Activated T-cell treated with anti-CD3 and anti-CD28 coated beads, Interleukin-2, amount 50 U/mL, for 24 hours (primary cell): ENCODE measurements at regions not wholly inside any gene's neighbourhood (a gene's known extent, or its start where the extent isn't known, plus 50 kb on each side); places are given as distances from the start of the nearest gene placed in this dataset.
"Not testable (repeated sequence)": the region's sequence is repeated elsewhere in the genome, so short reads cannot be mapped to it uniquely, and the experiment has no call there.

Source experiments
- DNase-seq: peaks from one replicate; pipeline ENCODE4 v3.0.0-alpha.2; 2020
- H3K27ac Mint-ChIP-seq: 2 replicates; pipeline ENCODE4 v1.8.0; 2020; ENCODE audit warnings: mild to moderate bottlenecking, mixed read lengths
- H3K27me3 Mint-ChIP-seq: 2 replicates; pipeline ENCODE4 v1.8.0; 2020; ENCODE audit warnings: mixed read lengths
- H3K36me3 Mint-ChIP-seq: 2 replicates; pipeline ENCODE4 v1.8.0; 2020; ENCODE audit warnings: low read depth, mixed read lengths
- H3K4me1 Mint-ChIP-seq: 2 replicates; pipeline ENCODE4 v1.8.0; 2020; ENCODE audit warnings: low read depth, mixed read lengths
- H3K4me3 Mint-ChIP-seq: 2 replicates; pipeline ENCODE4 v1.8.0; 2020; ENCODE audit warnings: mild to moderate bottlenecking, moderate library complexity, mixed read lengths
- H3K9me3 Mint-ChIP-seq: 2 replicates; pipeline ENCODE4 v1.8.0; 2020; ENCODE audit warnings: mixed read lengths

DNA sequence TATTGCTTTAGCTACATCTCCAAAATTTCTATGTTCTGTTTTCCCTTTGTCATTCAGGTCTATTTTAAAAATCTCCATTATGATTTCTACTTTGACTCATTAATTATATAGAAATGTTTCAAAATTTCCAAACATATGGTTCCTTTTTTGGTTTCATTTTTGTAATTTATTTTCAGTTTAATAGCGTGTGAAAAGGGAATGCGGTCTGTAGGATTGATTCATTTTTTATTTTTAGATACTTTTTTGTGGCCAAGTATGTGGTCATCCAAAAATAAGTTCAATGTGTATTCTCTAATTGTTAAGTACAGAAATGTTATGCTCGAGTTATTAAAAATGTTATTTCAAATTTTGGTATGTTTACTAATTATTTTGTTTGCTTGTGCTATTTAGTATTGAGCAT is 72.5 kb upstream of the ANKRD1 start:
- Mint-ChIP-seq H3K27ac (peak overlapping the region; percentile 15), H3K27me3 (peaks cover 10% of the 10 kb centered on the region), H3K36me3 (no peaks in the 10 kb centered on the region), H3K4me3 (no peak overlapping the region), H3K4me1 (peaks cover 7% of the 10 kb centered on the region), H3K9me3 (no peaks in the 10 kb centered on the region)
- DNase-seq: no peak

GRCh38 chr10:90997670-90998069 is 76.8 kb upstream of the ANKRD1 start:
- Mint-ChIP-seq H3K27me3 (peaks cover 10% of the 10 kb centered on the region), H3K4me3 (no peak overlapping the region), H3K36me3 (no peaks in the 10 kb centered on the region), H3K4me1 (peaks cover 7% of the 10 kb centered on the region), H3K9me3 (no peaks in the 10 kb centered on the region), H3K27ac (no peak overlapping the region)
- DNase-seq: no peak

DNA sequence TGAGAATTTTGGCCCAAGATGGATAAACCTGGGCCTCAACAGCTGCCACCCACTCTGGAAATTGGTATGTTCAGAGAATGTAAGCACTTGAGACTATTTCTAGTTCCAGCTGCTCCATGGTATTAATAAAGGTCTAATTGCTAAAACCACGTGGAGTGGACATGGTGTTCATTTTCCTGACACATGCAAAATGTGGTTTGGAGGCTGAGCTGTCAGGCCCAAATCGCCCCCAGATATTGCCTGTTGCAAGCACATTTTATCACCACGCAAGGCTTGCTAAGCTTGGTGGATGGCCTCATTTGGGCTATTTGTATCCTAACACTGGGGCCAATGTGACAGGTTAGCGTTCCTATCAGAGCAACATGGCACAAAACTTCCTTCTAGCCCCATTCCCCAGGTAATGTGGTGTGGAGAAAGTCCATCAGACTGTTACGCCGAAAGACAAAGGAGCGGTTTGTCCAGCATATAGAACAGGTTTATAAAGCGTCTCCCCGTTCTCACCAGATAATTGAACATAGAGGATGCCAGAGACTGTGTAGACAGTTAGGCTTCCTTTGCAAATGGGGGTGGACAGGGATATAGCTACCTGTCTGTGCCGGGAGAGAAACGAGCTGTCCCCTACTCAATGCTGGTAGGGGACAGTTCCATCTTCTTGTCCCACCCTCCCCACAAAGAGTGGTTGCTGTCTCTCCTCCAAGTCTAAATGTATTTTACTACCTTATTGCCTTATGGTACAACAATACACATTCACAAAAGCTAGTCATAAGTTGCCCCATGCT is 78.0 kb upstream of the ANKRD1 start:
- no peak overlapping the region for H3K4me3 Mint-ChIP-seq
- H3K27me3 Mint-ChIP-seq: peaks cover 10% of the 10 kb centered on the region
- H3K36me3 Mint-ChIP-seq: no peaks in the 10 kb centered on the region
- no peak for DNase-seq
- H3K27ac Mint-ChIP-seq: no peak overlapping the region
- H3K9me3 Mint-ChIP-seq: no peaks in the 10 kb centered on the region
- no peaks in the 10 kb centered on the region for H3K4me1 Mint-ChIP-seq

- Mint-ChIP-seq H3K27me3 (peaks cover 5% of the 10 kb centered on the region), H3K9me3 (no peaks in the 10 kb centered on the region), H3K27ac (no peak overlapping the region), H3K4me1 (peaks cover 1% of the 10 kb centered on the region), H3K36me3 (no peaks in the 10 kb centered on the region), H3K4me3 (no peak overlapping the region)
- no peak for DNase-seq
Measured at GRCh38 chr10:90999512-91000172, 78.8 kb upstream of the ANKRD1 start.

GRCh38 chr10:91000470-91000869 is 79.6 kb upstream of the ANKRD1 start:
- H3K4me1 Mint-ChIP-seq: peaks cover 9% of the 10 kb centered on the region
- H3K27ac Mint-ChIP-seq: no peak overlapping the region
- no peaks in the 10 kb centered on the region for H3K9me3 Mint-ChIP-seq
- H3K36me3 Mint-ChIP-seq: no peaks in the 10 kb centered on the region
- H3K27me3 Mint-ChIP-seq: peaks cover 4% of the 10 kb centered on the region
- no peak overlapping the region for H3K4me3 Mint-ChIP-seq
- no peak for DNase-seq

- Mint-ChIP-seq H3K27ac (no peak overlapping the region), H3K4me3 (no peak overlapping the region), H3K4me1 (peaks cover 15% of the 10 kb centered on the region), H3K36me3 (no peaks in the 10 kb centered on the region), H3K27me3 (no peaks in the 10 kb centered on the region), H3K9me3 (no peaks in the 10 kb centered on the region)
- DNase-seq: no peak
Measured at GRCh38 chr10:91000985-91001384, 80.1 kb upstream of the ANKRD1 start.

DNA sequence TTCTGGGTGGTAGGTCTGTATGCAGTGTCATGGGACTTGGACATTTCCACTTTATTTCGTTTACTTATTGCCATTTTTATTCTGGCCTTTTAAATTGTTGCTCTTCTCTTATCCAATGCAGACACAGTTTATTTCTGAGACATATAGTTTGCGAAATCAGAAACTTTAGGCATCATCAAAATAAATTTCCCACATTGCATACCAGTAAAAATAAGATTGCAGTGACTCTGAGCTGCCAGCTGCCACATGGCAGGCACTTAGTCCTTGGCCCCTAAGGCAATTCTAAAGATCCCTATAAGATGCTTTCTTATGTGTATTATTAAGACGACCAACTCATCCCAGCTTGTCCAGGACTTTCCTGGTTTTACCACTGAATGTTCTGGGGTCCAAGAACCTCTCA is 81.8 kb upstream of the ANKRD1 start:
- no peak for DNase-seq
- H3K9me3 Mint-ChIP-seq: no peaks in the 10 kb centered on the region
- no peaks in the 10 kb centered on the region for H3K27me3 Mint-ChIP-seq
- H3K4me3 Mint-ChIP-seq: no peak overlapping the region
- H3K27ac Mint-ChIP-seq: no peak overlapping the region
- H3K36me3 Mint-ChIP-seq: no peaks in the 10 kb centered on the region
- H3K4me1 Mint-ChIP-seq: peaks cover 31% of the 10 kb centered on the region

DNA sequence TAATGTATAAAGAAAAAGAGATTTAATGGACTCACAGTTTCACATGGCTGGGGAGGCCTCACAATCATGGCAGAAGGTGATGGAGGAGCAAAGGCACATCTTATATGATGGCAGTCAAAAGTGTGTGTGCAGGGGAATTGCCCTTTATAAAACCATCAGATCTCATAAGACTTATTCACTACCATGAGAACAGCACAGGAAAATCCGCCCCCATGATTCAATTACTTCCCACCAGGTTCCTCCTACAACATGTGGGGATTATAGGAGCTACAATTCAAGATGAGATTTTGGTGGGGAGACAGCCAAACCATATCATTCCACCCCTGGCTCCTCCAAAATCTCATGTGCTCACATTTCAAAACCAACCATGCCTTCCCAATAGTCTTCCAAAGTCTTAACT is 82.5 kb upstream of the ANKRD1 start:
- H3K27me3 Mint-ChIP-seq, H3K9me3 Mint-ChIP-seq, H3K4me3 Mint-ChIP-seq, H3K27ac Mint-ChIP-seq, H3K36me3 Mint-ChIP-seq, DNase-seq: not testable (repeated sequence)
- H3K4me1 Mint-ChIP-seq: peaks cover 38% of the 10 kb centered on the region

DNA sequence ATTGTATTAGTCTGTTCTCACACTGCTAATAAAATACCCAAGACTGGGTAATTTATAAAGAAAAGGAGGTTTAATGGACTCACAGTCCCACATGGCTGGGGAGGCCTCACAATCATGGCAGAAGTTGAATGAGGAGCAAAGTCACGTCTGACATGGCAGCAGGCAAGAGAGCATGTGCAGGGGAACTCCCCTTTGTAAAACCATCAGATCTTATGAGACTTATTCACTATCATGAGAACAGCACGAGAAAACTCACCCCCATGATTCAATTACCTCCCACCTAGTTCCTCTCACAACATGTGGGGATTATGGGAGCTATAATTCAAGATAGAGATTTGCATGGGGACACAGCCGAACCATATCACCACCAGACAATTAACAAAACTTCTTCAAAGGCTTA is 84.4 kb upstream of the ANKRD1 start:
- not testable (repeated sequence) for H3K27ac Mint-ChIP-seq, H3K27me3 Mint-ChIP-seq, H3K9me3 Mint-ChIP-seq, H3K36me3 Mint-ChIP-seq, H3K4me3 Mint-ChIP-seq, DNase-seq
- H3K4me1 Mint-ChIP-seq: peaks cover 42% of the 10 kb centered on the region

GRCh38 chr10:91006001-91006751 is 85.3 kb upstream of the ANKRD1 start:
- peaks cover 42% of the 10 kb centered on the region for H3K4me1 Mint-ChIP-seq
- H3K36me3 Mint-ChIP-seq: no peaks in the 10 kb centered on the region
- peak; percentile 60 for DNase-seq
- H3K27me3 Mint-ChIP-seq: no peaks in the 10 kb centered on the region
- peak overlapping the region; percentile 83 for H3K27ac Mint-ChIP-seq
- no peak overlapping the region for H3K4me3 Mint-ChIP-seq
- H3K9me3 Mint-ChIP-seq: no peaks in the 10 kb centered on the region

GRCh38 chr10:91006752-91007346 is 86.0 kb upstream of the ANKRD1 start:
- peaks cover 42% of the 10 kb centered on the region for H3K4me1 Mint-ChIP-seq
- no peak for DNase-seq
- no peak overlapping the region for H3K4me3 Mint-ChIP-seq

GRCh38 chr10:91007655-91008054 is 86.8 kb upstream of the ANKRD1 start:
- no peak overlapping the region for H3K27ac Mint-ChIP-seq

More at GRCh38 chr10:91006752-91007346, 86.0 kb upstream of the ANKRD1 start:
- peak overlapping the region; percentile 83 for H3K27ac Mint-ChIP-seq
- no peaks in the 10 kb centered on the region for H3K36me3 Mint-ChIP-seq
- H3K27me3 Mint-ChIP-seq: no peaks in the 10 kb centered on the region
- H3K9me3 Mint-ChIP-seq: no peaks in the 10 kb centered on the region

DNA sequence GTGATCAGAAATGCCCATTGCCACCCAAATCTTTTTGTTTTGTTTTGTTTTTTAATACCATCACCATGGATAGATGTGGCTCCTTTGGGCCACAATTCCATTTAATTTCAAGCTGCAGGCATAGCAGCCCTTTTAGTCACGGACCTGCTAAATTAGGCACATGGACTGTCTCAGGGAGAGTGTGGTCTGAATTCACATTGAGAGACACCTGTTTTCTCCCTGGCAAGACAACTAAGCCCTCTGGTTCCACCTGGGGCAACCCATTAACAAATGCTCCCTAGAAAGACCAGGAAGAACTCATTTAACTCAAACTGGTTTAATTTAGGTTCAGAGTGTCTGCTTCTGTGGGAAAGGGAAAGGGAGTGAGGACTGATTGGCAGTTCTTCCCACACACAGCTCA is 88.2 kb upstream of the ANKRD1 start:
- Mint-ChIP-seq H3K9me3 (no peaks in the 10 kb centered on the region), H3K27me3 (peaks cover 7% of the 10 kb centered on the region), H3K4me1 (peaks cover 45% of the 10 kb centered on the region), H3K36me3 (no peaks in the 10 kb centered on the region), H3K4me3 (no peak overlapping the region), H3K27ac (no peak overlapping the region)
- no peak for DNase-seq

More at GRCh38 chr10:91007655-91008054, 86.8 kb upstream of the ANKRD1 start:
- no peaks in the 10 kb centered on the region for H3K27me3 Mint-ChIP-seq
- H3K9me3 Mint-ChIP-seq: no peaks in the 10 kb centered on the region
- DNase-seq: no peak
- no peaks in the 10 kb centered on the region for H3K36me3 Mint-ChIP-seq
- H3K4me1 Mint-ChIP-seq: peaks cover 45% of the 10 kb centered on the region
- H3K4me3 Mint-ChIP-seq: no peak overlapping the region

- H3K27me3 Mint-ChIP-seq: peaks cover 13% of the 10 kb centered on the region
- H3K9me3 Mint-ChIP-seq: no peaks in the 10 kb centered on the region
- H3K4me1 Mint-ChIP-seq: peaks cover 30% of the 10 kb centered on the region
- no peak overlapping the region for H3K27ac Mint-ChIP-seq
- H3K36me3 Mint-ChIP-seq: no peaks in the 10 kb centered on the region
- no peak overlapping the region for H3K4me3 Mint-ChIP-seq
- no peak for DNase-seq
Measured at GRCh38 chr10:91010952-91011351, 90.1 kb upstream of the ANKRD1 start.
